B cell (primary cell): ENCODE measurements at regions not wholly inside any gene's neighbourhood (a gene's known extent, or its start where the extent isn't known, plus 50 kb on each side); places are given as distances from the start of the nearest gene placed in this dataset.

Source experiments
- EZH2 ChIP-seq: IDR thresholded peaks from 2 replicates; pipeline ENCODE4 v1.6.1; 2012; ENCODE audit warnings: borderline replicate concordance, low read depth, mild to moderate bottlenecking, moderate library complexity, low read length; ENCODE audit not compliant: insufficient read depth, poor library complexity, severe bottlenecking
- TF ChIP-seq, protein P1 (sequence below): fragments of 200-600 bp; IDR thresholded peaks from one replicate; pipeline ENCODE4 v1.8.0; 2022; ENCODE audit warnings: antibody characterized with exemption, mild to moderate bottlenecking

DNA sequence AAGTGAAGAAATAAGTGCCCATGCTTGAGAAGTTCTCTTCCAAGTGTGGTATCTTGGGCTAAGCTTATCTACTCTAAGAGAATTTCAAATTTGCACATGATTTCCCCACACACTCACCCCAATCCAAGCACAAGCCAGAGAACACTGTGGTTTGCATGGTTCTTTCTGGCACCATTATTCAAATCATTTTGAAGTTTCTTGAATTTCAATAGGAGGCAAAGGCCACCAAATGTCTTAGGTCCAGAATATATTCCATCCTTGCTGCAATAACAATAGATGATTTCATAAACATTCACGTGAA is 359.7 kb downstream of the IRS2 start:
- TF ChIP-seq, protein P1, sequence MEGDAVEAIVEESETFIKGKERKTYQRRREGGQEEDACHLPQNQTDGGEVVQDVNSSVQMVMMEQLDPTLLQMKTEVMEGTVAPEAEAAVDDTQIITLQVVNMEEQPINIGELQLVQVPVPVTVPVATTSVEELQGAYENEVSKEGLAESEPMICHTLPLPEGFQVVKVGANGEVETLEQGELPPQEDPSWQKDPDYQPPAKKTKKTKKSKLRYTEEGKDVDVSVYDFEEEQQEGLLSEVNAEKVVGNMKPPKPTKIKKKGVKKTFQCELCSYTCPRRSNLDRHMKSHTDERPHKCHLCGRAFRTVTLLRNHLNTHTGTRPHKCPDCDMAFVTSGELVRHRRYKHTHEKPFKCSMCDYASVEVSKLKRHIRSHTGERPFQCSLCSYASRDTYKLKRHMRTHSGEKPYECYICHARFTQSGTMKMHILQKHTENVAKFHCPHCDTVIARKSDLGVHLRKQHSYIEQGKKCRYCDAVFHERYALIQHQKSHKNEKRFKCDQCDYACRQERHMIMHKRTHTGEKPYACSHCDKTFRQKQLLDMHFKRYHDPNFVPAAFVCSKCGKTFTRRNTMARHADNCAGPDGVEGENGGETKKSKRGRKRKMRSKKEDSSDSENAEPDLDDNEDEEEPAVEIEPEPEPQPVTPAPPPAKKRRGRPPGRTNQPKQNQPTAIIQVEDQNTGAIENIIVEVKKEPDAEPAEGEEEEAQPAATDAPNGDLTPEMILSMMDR = no peak
- TF ChIP-seq EZH2 = no peak
